ENCODE measurements at regions not wholly inside any gene's neighbourhood (a gene's known extent, or its start where the extent isn't known, plus 50 kb on each side); places are given as distances from the start of the nearest gene placed in this dataset.

- H3K4me2 ChIP-seq (ENCODE audit: low read length), result no peak overlapping the region
- 0 out of 2 replicates have a peak, but pooled peaks cover 4% of the 10 kb centered on the region for H3K9me2 ChIP-seq (ENCODE audit: low read depth, low read length)
- no peaks in the 10 kb centered on the region for H3K36me3 ChIP-seq (ENCODE audit: insufficient read depth, low read length)
These were observed 512.6 kb downstream of the PLOD2 start for GRCh38 chr3:145648396-145648795.

GRCh38 chr3:145649368-145649887, 511.6 kb downstream of the PLOD2 start:
- no peaks in the 10 kb centered on the region for H3K27me3 ChIP-seq (ENCODE audit: insufficient read depth, low read length)

More at GRCh38 chr3:145648396-145648795, 512.6 kb downstream of the PLOD2 start:
- Histone ChIP-seq H2AFZ (ENCODE audit: low read length) (no peak overlapping the region), H3K9ac (ENCODE audit: low read length) (no peak overlapping the region), H3K27me3 (ENCODE audit: insufficient read depth, low read length) (no peaks in the 10 kb centered on the region), H3F3A (ENCODE audit: insufficient read depth, low read length) (no peaks in the 10 kb centered on the region), H3K79me2 (ENCODE audit: insufficient read depth, low read length) (no peaks in the 10 kb centered on the region), H3K9me3 (ENCODE audit: low read length) (no peaks in the 10 kb centered on the region), H4K20me1 (ENCODE audit: insufficient read depth, low read length) (no peaks in the 10 kb centered on the region), H3K4me3 (ENCODE audit: low read depth, low read length, poor library complexity, severe bottlenecking) (no peak overlapping the region), H3K4me1 (ENCODE audit: insufficient read depth, low read length, severe bottlenecking) (no peaks in the 10 kb centered on the region), H3K27ac (ENCODE audit: low read depth, low read length, poor library complexity, severe bottlenecking) (no peak overlapping the region)
- no peak for TF ChIP-seq EZH2 (IDR thresholded peaks at IDR 0.05; ENCODE audit: borderline replicate concordance, low read length)
- TF ChIP-seq CTCF (IDR thresholded peaks at IDR 0.05; ENCODE audit: low read length), result no peak

GRCh38 chr3:145650170-145650569, 510.8 kb downstream of the PLOD2 start:
- H3K36me3 ChIP-seq (ENCODE audit: insufficient read depth, low read length), result no peaks in the 10 kb centered on the region
- no peak overlapping the region for H3K27ac ChIP-seq (ENCODE audit: low read depth, low read length, poor library complexity, severe bottlenecking)
- TF ChIP-seq EZH2 (IDR thresholded peaks at IDR 0.05; ENCODE audit: borderline replicate concordance, low read length) (no peak), CTCF (IDR thresholded peaks at IDR 0.05; ENCODE audit: low read length) (no peak)
- H3K4me3 ChIP-seq (ENCODE audit: low read depth, low read length, poor library complexity, severe bottlenecking), result no peak overlapping the region
- no peaks in the 10 kb centered on the region for H3K79me2 ChIP-seq (ENCODE audit: insufficient read depth, low read length)
- 0 out of 2 replicates have a peak, but pooled peaks cover 4% of the 10 kb centered on the region for H3K9me2 ChIP-seq (ENCODE audit: low read depth, low read length)
- no peaks in the 10 kb centered on the region for H4K20me1 ChIP-seq (ENCODE audit: insufficient read depth, low read length)
- no peak overlapping the region for H3K4me2 ChIP-seq (ENCODE audit: low read length)
- no peak overlapping the region for H2AFZ ChIP-seq (ENCODE audit: low read length)
- no peaks in the 10 kb centered on the region for H3F3A ChIP-seq (ENCODE audit: insufficient read depth, low read length)
- no peaks in the 10 kb centered on the region for H3K4me1 ChIP-seq (ENCODE audit: insufficient read depth, low read length, severe bottlenecking)
- H3K9me3 ChIP-seq (ENCODE audit: low read length), result no peaks in the 10 kb centered on the region
- H3K27me3 ChIP-seq (ENCODE audit: insufficient read depth, low read length), result no peaks in the 10 kb centered on the region
- H3K9ac ChIP-seq (ENCODE audit: low read length), result no peak overlapping the region

More at GRCh38 chr3:145649368-145649887, 511.6 kb downstream of the PLOD2 start:
- no peaks in the 10 kb centered on the region for H3K79me2 ChIP-seq (ENCODE audit: insufficient read depth, low read length)
- H3K9me3 ChIP-seq (ENCODE audit: low read length), result no peaks in the 10 kb centered on the region
- no peak overlapping the region for H3K27ac ChIP-seq (ENCODE audit: low read depth, low read length, poor library complexity, severe bottlenecking)
- H3K36me3 ChIP-seq (ENCODE audit: insufficient read depth, low read length), result no peaks in the 10 kb centered on the region
- no peaks in the 10 kb centered on the region for H3K4me1 ChIP-seq (ENCODE audit: insufficient read depth, low read length, severe bottlenecking)
- no peak overlapping the region for H2AFZ ChIP-seq (ENCODE audit: low read length)
- H4K20me1 ChIP-seq (ENCODE audit: insufficient read depth, low read length), result no peaks in the 10 kb centered on the region
- no peak overlapping the region for H3K4me3 ChIP-seq (ENCODE audit: low read depth, low read length, poor library complexity, severe bottlenecking)
- H3K9me2 ChIP-seq (ENCODE audit: low read depth, low read length), result 0 out of 2 replicates have a peak, but pooled peaks cover 4% of the 10 kb centered on the region
- H3K9ac ChIP-seq (ENCODE audit: low read length), result no peak overlapping the region
- no peak overlapping the region for H3K4me2 ChIP-seq (ENCODE audit: low read length)
- H3F3A ChIP-seq (ENCODE audit: insufficient read depth, low read length), result no peaks in the 10 kb centered on the region
- TF ChIP-seq EZH2 (IDR thresholded peaks at IDR 0.05; ENCODE audit: borderline replicate concordance, low read length) (no peak), CTCF (IDR thresholded peaks at IDR 0.05; ENCODE audit: low read length) (no peak)
